Ascending aorta (tissue), 2 donors: ENCODE measurements at regions not wholly inside any gene's neighbourhood (a gene's known extent, or its start where the extent isn't known, plus 50 kb on each side); places are given as distances from the start of the nearest gene placed in this dataset.

Experiments
- DNase-seq, 2 donors: peaks; one replicate each; pipeline ENCODE4 v3.0.0-alpha.2; 2019; ENCODE audit warnings: low spot score in 2 of 2
- H3K27ac ChIP-seq, 2 donors: fragments of 200-600 bp; sonication (generic); one replicate each; pipeline ENCODE4 v1.5.1; 2016 to 2017; ENCODE audit warnings: mild to moderate bottlenecking in 1 of 2
- H3K27me3 ChIP-seq: fragments of 200-600 bp; sonication (generic); one replicate; pipeline ENCODE4 v1.5.1; 2017
- H3K36me3 ChIP-seq, 2 donors: fragments of 200-600 bp; sonication (generic); one replicate each; pipeline ENCODE4 v1.5.1; 2016
- H3K4me1 ChIP-seq, 2 donors: fragments of 200-600 bp; sonication (generic); one replicate each; pipeline ENCODE4 v1.5.1; 2016 to 2017; ENCODE audit warnings: mild to moderate bottlenecking in 1 of 2
- H3K4me3 ChIP-seq, 2 donors: fragments of 200-600 bp; sonication (generic); one replicate each; pipeline ENCODE4 v1.5.1; 2016 to 2017; ENCODE audit warnings: mild to moderate bottlenecking in 1 of 2
- H3K9me3 ChIP-seq, 2 donors: fragments of 200-600 bp; sonication (generic); one replicate each; pipeline ENCODE4 v1.5.1; 2016
- intact Hi-C: fragments of 100-400 bp; cut with DNase I; formaldehyde crosslinking; loops from one replicate; pipeline ENCODE4 v1.15.1; 2023
- TF ChIP-seq, protein P1 (sequence below), 3 experiments: fragments of 200-600 bp in 2 of 3; fragments of 450-650 bp in 1 of 3; sonication (generic) in 2 of 3; IDR thresholded peaks; one replicate each; pipeline ENCODE4 v1.5.1; 2016 to 2019; ENCODE audit warnings: antibody characterized with exemption in 3 of 3, mild to moderate bottlenecking in 1 of 3, moderate library complexity in 1 of 3

- Histone ChIP-seq H3K27me3 (no peaks in the 10 kb centered on the region), H3K4me1 (no peaks in the 10 kb centered on the region), H3K9me3 (no peaks in the 10 kb centered on the region), H3K4me3 (no peak overlapping the region), H3K36me3 (no peaks in the 10 kb centered on the region), H3K27ac (no peak overlapping the region)
- DNase-seq: no peak
- TF ChIP-seq, protein P1, sequence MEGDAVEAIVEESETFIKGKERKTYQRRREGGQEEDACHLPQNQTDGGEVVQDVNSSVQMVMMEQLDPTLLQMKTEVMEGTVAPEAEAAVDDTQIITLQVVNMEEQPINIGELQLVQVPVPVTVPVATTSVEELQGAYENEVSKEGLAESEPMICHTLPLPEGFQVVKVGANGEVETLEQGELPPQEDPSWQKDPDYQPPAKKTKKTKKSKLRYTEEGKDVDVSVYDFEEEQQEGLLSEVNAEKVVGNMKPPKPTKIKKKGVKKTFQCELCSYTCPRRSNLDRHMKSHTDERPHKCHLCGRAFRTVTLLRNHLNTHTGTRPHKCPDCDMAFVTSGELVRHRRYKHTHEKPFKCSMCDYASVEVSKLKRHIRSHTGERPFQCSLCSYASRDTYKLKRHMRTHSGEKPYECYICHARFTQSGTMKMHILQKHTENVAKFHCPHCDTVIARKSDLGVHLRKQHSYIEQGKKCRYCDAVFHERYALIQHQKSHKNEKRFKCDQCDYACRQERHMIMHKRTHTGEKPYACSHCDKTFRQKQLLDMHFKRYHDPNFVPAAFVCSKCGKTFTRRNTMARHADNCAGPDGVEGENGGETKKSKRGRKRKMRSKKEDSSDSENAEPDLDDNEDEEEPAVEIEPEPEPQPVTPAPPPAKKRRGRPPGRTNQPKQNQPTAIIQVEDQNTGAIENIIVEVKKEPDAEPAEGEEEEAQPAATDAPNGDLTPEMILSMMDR (IDR thresholded peaks at IDR 0.05): no peak
- intact Hi-C loops: no loop called here
Measured at GRCh38 chr4:123455360-123455759, 58.8 kb downstream of the SPRY1 start.

- no peak overlapping the region for H3K27ac ChIP-seq
- no peaks in the 10 kb centered on the region for H3K9me3 ChIP-seq
- DNase-seq: no peak
- H3K4me1 ChIP-seq: no peaks in the 10 kb centered on the region
- H3K36me3 ChIP-seq: no peaks in the 10 kb centered on the region
- no peaks in the 10 kb centered on the region for H3K27me3 ChIP-seq
- intact Hi-C loops: no loop called here
- H3K4me3 ChIP-seq: no peak overlapping the region
- TF ChIP-seq, protein P1 (IDR thresholded peaks at IDR 0.05): no peak
Measured at GRCh38 chr4:123462007-123462406, 65.4 kb downstream of the SPRY1 start.

DNA sequence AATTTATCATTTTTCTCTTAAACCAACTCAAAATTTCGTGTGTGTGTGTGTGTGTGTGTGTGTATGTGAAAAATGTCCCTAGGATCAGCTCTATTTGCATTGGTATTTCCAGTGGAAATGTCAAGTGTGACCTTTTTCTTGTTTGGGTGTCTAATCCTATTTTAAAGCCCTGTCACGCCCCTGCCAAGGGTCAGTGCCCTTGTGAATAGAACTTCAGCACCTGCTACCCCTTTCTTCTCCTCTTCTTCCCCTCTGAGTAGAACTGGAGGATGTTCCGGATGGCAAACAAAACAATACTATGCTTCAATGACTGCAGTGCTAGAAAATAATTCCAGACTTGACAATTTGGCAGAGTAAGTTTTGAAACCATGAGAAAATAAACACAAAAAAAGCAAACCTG, 67.3 kb downstream of the SPRY1 start:
- DNase-seq: no peak
- intact Hi-C loops: no loop called here

GRCh38 chr4:123465416-123465815, 68.8 kb downstream of the SPRY1 start:
- Histone ChIP-seq H3K4me1 (no peaks in the 10 kb centered on the region), H3K4me3 (no peak overlapping the region), H3K36me3 (no peaks in the 10 kb centered on the region), H3K27ac (no peak overlapping the region), H3K9me3 (no peaks in the 10 kb centered on the region), H3K27me3 (no peaks in the 10 kb centered on the region)
- no peak for DNase-seq
- TF ChIP-seq, protein P1 (IDR thresholded peaks at IDR 0.05): no peak
- intact Hi-C loops: no loop called here

More for the DNA sequence above, 67.3 kb downstream of the SPRY1 start:
- H3K27me3 ChIP-seq: no peaks in the 10 kb centered on the region
- H3K4me1 ChIP-seq: no peaks in the 10 kb centered on the region
- no peak overlapping the region for H3K4me3 ChIP-seq
- no peak overlapping the region for H3K27ac ChIP-seq
- TF ChIP-seq, protein P1 (IDR thresholded peaks at IDR 0.05): no peak
- no peaks in the 10 kb centered on the region for H3K36me3 ChIP-seq
- H3K9me3 ChIP-seq: no peaks in the 10 kb centered on the region

- H3K9me3 ChIP-seq: no peaks in the 10 kb centered on the region
- intact Hi-C loops: no loop called here
- H3K4me3 ChIP-seq: no peak overlapping the region
- no peak for DNase-seq
- TF ChIP-seq, protein P1 (IDR thresholded peaks at IDR 0.05): no peak
- no peak overlapping the region for H3K27ac ChIP-seq
- no peaks in the 10 kb centered on the region for H3K36me3 ChIP-seq
- H3K27me3 ChIP-seq: no peaks in the 10 kb centered on the region
- H3K4me1 ChIP-seq: no peaks in the 10 kb centered on the region
Measured at GRCh38 chr4:123466080-123466785, 69.6 kb downstream of the SPRY1 start.
